K562 (cell line): ENCODE measurements at regions not wholly inside any gene's neighbourhood (a gene's known extent, or its start where the extent isn't known, plus 50 kb on each side); places are given as distances from the start of the nearest gene placed in this dataset.
A peak's percentile ranks its signal among the peaks of the same experiment; 100 is the strongest.

Source experiments
- EP300 ChIP-seq: IDR thresholded peaks from 2 replicates; pipeline ENCODE4 v1.6.1; 2012; ENCODE audit warnings: low read length, improper control_type of control experiment
- MAFG ChIP-seq: fragments of 450-650 bp; conservative IDR thresholded peaks from 2 replicates; pipeline ENCODE4 v1.6.1; 2016; ENCODE audit warnings: missing genetic modification characterization, missing compliant biosample characterization
- RAD51 ChIP-seq: fragments of 450-650 bp; IDR thresholded peaks from 2 replicates; pipeline ENCODE4 v1.7.1; 2016; ENCODE audit warnings: low read depth, mild to moderate bottlenecking, borderline replicate concordance
- SIX5 ChIP-seq, 2 experiments: IDR thresholded peaks; 2 replicates each; pipeline ENCODE4 v1.6.1; 2011; ENCODE audit warnings: low read length in 2 of 2, borderline replicate concordance in 1 of 2, low read depth in 1 of 2, mild to moderate bottlenecking in 1 of 2, moderate library complexity in 1 of 2; ENCODE audit not compliant: insufficient read depth in 1 of 2
- ZNF253 ChIP-seq: fragments of 250-450 bp; sonication (Bioruptor Pico); conservative IDR thresholded peaks from 2 replicates; pipeline ENCODE4 v1.6.1; 2021; ENCODE audit warnings: mild to moderate bottlenecking
- TF ChIP-seq, protein P1 (sequence below), 3 experiments: IDR thresholded peaks in 2 of 3; conservative IDR thresholded peaks in 1 of 3; 2 replicates each; pipeline ENCODE4 v1.5.1; 2011 to 2012; ENCODE audit warnings: low read length in 3 of 3, mild to moderate bottlenecking in 3 of 3, control low read depth in 2 of 3, improper control_type of control experiment in 1 of 3, inconsistent platforms in 1 of 3, low read depth in 1 of 3, mixed read lengths in 1 of 3, moderate library complexity in 1 of 3; ENCODE audit not compliant: insufficient read depth in 2 of 3
- TF ChIP-seq, protein P2 (sequence below): sonication (generic); formaldehyde crosslinking; IDR thresholded peaks from 2 replicates; pipeline ENCODE4 v1.5.0; 2020; ENCODE audit warnings: missing genetic modification reagents

DNA sequence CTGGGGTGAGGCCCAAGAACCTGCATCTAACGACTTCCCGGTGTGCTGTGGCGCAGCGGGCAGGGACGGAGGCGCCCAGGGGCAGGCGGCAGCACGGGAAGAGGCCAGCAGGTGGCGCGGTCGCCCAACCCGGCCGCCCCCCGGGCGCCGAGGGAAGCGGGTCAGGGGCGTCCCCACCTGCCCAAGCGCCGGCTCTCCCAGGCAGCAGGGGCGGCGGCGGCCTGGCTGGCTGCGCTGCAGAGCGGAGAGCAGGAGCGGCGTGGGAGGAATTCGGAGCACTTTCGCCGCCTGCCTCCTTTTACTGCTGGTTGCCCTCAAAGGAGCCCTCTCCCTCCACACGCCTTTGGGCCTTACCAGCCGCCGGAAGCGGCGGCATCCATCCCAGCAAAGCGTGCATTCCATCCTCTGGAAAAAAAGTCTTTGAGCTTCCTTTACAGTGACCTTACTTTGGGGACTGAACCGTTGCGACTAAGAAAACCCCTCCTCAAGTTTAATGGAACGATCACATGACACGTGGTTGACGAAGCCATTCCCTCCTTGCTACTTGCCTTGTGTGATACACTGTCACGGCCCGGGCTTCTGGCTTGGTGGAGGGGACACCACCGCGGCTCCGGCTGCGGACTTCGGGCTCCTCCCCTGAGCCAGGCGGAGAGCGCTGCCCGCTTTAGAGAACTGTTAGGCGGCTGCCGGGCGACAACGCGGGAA lies 106.8 kb upstream of the CLMP start:
- TF ChIP-seq, protein P1, sequence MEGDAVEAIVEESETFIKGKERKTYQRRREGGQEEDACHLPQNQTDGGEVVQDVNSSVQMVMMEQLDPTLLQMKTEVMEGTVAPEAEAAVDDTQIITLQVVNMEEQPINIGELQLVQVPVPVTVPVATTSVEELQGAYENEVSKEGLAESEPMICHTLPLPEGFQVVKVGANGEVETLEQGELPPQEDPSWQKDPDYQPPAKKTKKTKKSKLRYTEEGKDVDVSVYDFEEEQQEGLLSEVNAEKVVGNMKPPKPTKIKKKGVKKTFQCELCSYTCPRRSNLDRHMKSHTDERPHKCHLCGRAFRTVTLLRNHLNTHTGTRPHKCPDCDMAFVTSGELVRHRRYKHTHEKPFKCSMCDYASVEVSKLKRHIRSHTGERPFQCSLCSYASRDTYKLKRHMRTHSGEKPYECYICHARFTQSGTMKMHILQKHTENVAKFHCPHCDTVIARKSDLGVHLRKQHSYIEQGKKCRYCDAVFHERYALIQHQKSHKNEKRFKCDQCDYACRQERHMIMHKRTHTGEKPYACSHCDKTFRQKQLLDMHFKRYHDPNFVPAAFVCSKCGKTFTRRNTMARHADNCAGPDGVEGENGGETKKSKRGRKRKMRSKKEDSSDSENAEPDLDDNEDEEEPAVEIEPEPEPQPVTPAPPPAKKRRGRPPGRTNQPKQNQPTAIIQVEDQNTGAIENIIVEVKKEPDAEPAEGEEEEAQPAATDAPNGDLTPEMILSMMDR (IDR thresholded peaks at IDR 0.05 in 2 of 3, conservative IDR thresholded peaks at IDR 0.05 in 1 of 3; ENCODE audit: insufficient read depth in 2 of 3, low read depth in 1 of 3, low read length in 3 of 3), result peak; percentile 57 to 80 (median 70)
- TF ChIP-seq EP300, result no peak
- TF ChIP-seq SIX5 (IDR thresholded peaks at IDR 0.05; ENCODE audit: borderline replicate concordance in 1 of 2, insufficient read depth in 1 of 2, low read depth in 1 of 2, low read length in 2 of 2), result no peak
- no peak for TF ChIP-seq RAD51
- TF ChIP-seq ZNF253 (CRISPR knock-in tag), result no peak
- TF ChIP-seq, protein P2, sequence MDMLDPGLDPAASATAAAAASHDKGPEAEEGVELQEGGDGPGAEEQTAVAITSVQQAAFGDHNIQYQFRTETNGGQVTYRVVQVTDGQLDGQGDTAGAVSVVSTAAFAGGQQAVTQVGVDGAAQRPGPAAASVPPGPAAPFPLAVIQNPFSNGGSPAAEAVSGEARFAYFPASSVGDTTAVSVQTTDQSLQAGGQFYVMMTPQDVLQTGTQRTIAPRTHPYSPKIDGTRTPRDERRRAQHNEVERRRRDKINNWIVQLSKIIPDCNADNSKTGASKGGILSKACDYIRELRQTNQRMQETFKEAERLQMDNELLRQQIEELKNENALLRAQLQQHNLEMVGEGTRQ (CRISPR knock-in tag), result no peak
- TF ChIP-seq MAFG, result no peak
